Fibroblast of skin of right quadriceps (primary cell): ENCODE measurements at regions not wholly inside any gene's neighbourhood (a gene's known extent, or its start where the extent isn't known, plus 50 kb on each side); places are given as distances from the start of the nearest gene placed in this dataset.

Source experiments
- DNase-seq: peaks from one replicate; pipeline ENCODE4 v3.0.0-alpha.2; 2013

DNA sequence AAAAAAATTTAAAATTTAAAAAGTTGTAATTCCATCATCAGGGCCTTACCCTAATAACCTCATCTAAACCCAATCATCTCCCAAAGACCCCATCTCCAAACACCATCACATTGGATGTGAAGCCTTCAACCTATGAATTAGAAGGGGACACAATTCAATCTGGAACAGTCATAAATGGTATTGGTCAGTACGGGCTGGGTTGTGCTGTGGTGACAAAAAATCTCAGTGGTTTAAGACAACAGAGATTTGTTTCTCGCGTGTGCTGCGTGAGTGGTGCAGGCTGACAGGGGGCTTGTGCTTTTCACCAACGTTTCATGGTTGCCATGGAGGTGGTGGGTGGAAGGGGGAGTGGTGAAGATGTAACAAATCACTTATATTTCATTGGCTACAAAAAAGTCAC lies 174.5 kb downstream of the INHBB start:
- no peak for DNase-seq

- DNase-seq = peak; percentile 10
Measured at GRCh38 chr2:120520929-120521912, 175.3 kb downstream of the INHBB start.

DNA sequence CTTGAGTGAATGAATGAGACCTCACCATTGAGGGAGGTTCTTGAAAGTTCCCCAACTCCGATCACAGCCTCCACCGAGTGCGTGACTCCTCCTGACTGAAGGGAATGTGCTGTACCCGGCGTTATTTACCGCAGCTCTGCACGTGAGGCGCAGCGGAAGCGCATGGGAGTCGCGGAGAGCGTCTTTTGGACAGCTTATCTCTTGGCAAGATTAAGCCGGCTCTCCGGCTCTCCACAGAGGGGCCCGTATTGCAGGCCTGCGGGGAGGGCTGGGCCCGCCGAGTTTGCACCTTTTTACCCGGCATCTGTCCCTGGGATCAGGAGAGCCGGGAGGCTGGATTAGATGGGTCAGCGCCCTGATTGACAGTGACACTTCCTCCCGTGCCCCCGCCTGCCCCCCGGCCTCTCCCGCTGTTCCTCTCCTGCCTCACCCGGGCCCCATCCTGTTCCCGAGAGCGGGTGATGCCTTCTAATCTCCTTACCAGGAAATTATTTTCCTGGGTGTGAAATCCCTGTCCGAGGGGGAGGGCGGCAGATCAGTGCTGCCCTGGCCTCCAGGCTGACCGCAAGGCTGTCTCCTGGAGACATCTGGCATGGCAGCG lies 176.3 kb downstream of the INHBB start:
- peak; percentile 24 for DNase-seq

DNA sequence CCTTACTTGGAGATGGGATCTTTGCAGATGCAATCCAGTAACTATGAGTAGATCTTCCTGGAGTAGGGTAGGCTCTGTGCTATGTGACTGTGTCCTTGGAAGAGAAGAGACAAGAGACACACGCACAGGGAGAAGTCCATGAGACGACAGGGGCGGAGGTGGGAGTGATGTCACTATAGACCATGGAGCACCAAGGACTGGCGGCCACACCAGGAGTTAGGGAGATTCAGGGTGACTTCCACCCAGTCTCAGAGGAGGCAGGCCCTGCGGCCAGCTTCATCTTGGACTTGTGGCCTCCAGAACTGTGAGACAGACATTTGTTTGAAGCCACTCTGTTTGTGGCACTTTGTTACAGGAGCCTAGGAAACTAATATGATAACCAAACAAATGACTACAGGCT lies 177.8 kb downstream of the INHBB start:
- DNase-seq = no peak

GRCh38 chr2:120524174-120524573 lies 178.2 kb downstream of the INHBB start:
- DNase-seq = no peak

GRCh38 chr2:120525056-120526046 lies 179.4 kb downstream of the INHBB start:
- DNase-seq = no peak

- DNase-seq = no peak
Measured at GRCh38 chr2:120526047-120526562, 180.2 kb downstream of the INHBB start.

GRCh38 chr2:120526997-120527945 lies 181.3 kb downstream of the INHBB start:
- no peak for DNase-seq

DNA sequence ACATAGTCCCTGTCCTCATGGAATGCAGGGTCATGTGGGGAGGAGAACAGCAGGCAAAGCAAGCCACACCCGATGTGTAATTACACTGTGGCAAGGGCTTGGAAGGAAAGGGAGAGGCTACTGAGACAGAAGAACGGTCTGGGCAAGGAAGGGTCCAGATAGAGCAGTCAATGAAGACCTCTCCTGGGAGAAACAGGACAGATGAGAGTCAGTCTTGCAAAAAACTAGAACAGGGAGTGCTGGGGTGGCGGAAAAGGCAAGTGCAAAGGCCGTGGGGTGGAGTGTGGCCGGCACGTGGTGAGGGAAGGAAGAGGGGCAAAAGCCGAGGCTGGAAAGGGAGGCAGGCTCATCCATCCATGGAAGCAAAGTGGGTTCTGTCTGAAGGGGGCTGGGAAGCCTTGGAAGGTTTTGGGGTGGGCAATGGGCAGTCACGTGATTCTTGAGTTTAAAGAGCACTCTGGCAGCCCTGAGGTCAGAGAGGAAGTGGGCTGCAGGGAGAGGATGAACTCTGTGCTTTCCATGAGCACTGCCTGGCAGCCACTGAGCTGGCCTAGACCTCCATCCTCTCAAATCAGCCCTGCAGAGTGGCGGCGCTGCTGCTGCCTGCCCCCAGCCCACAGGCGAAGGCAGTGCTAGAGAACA lies 182.2 kb downstream of the INHBB start:
- no peak for DNase-seq

- DNase-seq = no peak
Measured at GRCh38 chr2:120528693-120529076, 182.7 kb downstream of the INHBB start.

DNA sequence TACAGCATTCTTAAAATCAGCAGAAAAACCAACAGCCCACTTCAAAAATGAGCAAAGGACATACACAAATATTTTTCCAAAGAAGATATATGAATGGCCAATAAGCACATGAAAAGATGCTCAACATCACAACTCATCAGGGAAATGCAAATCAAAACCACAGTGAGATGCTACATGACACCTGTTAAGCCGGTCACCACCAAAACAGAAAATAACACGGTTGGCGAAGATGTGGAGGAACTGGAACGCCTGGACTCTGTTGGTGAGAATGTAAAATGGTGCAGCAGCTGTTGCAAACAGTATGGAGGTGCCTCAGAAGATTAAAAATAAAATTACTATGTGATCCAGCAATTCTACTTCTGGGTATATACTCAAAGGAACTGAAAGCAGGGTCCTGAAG lies 184.8 kb downstream of the INHBB start:
- DNase-seq = no peak

- peak; percentile 19 for DNase-seq
Measured at GRCh38 chr2:120531365-120531764, 185.4 kb downstream of the INHBB start.

DNA sequence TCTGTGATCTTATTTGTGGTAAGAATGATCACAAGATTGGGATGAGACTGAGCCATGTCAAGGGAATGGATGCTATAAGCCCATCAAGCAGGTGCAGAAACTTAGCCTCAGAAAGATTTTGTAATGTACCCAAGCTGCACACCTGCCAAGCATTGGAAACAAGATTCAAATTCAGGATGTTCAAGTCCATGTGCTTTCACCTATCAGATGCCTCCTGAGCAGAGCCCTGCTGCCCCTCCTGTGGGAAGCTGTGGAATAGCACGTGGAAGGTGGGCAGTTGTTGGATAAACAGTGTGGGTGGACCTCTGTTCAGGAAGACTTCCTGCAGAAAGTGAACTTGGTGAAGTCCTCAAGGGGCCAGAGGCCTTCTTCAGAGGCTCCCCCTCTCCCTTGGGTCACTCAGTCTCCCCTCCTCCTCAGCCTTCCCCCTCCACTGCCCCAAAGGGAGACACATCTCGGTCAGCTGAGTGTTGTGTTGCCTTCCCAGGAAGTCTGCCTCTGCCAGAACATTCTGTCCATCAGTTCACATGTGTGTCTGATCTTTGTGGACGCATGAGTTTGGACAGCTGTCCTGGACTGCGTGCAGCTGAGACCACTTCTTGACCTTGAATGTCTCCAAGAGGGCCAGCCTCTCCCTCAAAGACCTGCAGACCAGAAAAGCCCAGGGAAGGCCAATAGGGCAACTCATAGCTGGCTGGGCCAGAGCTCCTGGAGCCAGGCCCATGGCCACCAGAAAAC lies 186.1 kb downstream of the INHBB start:
- no peak for DNase-seq

- DNase-seq = no peak
Measured at GRCh38 chr2:120533625-120534024, 187.7 kb downstream of the INHBB start.

DNA sequence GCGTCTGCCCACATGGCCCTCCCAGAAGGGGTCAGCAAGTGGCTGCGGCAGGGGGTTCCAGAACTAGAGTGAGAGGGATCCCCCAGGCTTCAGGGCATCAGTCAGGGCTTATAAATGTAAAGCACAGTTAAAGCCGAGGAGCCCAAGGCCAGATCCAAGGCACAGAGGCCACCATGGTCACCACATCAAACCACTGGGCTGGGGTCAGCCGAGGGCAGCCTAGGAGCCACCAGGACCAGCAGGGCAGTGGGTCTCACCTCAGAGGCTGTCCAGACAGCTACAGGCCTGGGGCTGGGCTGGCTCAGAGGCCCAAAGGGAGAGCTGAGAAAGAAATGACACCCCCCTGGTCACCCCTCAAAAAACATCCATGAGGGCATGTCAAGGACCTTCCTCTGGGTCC lies 188.5 kb downstream of the INHBB start:
- no peak for DNase-seq

DNA sequence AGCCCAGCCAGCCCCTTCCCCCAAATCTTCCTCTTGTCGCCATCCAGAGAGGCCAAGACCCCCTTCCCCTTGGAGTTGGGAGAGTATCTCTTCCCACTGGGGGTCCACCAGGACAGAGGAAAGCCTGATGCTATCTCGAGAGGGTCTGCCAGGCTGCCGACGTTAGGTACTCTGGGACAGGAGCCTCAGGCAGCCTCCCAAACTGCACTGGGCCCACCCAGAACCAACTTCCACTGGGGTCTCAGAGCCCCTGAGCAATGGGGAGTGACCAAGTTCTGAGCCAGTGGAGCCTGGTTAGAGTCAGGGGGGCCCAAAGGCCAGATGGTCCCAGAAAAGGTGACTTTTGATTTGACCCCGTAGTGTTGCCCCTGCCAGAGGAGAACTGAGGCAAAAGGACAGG lies 189.1 kb downstream of the INHBB start:
- no peak for DNase-seq

DNA sequence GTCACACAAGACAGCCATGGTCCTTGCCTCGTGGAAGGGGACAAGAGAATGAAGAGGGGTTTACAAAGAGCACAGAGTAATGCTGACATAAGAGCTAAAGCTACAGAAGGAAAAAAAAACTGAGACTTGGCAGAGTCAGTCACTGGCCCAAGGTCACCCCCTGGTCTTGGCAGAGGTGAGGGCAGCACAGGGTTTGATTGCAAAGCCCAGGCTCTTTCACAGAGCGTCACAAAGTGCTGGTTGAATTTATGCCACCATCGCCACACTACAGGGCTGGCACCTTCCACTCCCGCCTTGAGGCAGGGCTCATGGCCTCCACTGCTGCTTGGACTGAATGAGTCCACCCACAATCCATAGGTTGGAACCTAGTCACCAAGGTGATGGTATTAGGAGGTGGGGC lies 190.2 kb downstream of the INHBB start:
- DNase-seq = no peak

DNA sequence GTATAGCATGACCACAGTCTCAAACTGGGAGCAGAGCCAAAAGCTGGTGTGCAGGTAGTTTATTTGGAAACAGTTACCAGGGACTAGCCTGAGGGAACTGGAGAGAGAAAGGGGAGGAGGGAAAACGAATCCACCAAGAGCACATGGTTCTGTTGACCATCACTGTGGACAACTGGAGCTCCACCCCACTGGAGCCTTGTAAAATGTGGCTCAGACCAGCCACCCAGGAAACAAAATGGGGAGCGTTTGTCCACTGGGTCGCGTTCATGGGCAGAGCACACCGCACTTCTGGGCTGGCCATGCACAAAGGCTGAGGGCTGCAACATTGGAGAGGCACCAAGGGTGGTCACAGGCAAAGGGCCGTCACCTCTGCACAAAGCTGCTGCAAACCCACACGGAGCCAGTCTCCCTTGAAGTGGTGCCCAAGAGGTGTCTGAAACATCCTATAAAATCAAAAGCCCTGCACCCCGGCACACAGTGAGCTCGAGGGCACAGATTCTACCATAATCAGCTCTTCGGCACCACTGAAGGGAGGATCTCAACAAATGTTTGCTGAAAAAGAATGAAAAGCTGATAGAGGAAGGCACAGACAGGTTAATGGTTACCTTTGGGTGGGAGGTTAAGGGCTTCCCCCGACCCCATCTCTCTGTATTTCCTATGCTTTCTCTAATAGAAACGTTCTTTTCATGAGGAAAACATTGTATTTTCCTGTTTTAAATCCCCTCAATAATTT lies 192.9 kb downstream of the INHBB start:
- DNase-seq = no peak

GRCh38 chr2:120539424-120539936 lies 193.5 kb downstream of the INHBB start:
- DNase-seq = no peak
